Testis (tissue), 2 donors: ENCODE measurements at regions not wholly inside any gene's neighbourhood (a gene's known extent, or its start where the extent isn't known, plus 50 kb on each side); places are given as distances from the start of the nearest gene placed in this dataset.

Experiments
- DNase-seq: peaks from one replicate; pipeline ENCODE4 v3.0.0-alpha.2; 2019
- H3K27ac ChIP-seq, 2 donors: fragments of 200-600 bp; sonication (generic); one replicate each; pipeline ENCODE4 v1.5.1; 2019
- H3K27me3 ChIP-seq: fragments of 200-600 bp; sonication (generic); one replicate; pipeline ENCODE4 v1.5.1; 2019
- H3K36me3 ChIP-seq: fragments of 200-600 bp; sonication (generic); one replicate; pipeline ENCODE4 v1.5.1; 2017; ENCODE audit warnings: low read depth; ENCODE audit errors: missing control alignments
- H3K4me1 ChIP-seq: fragments of 200-600 bp; sonication (generic); one replicate; pipeline ENCODE4 v1.5.1; 2019
- H3K4me3 ChIP-seq, 2 donors: fragments of 200-600 bp; sonication (generic); one replicate each; pipeline ENCODE4 v1.5.1; 2017 to 2019
- H3K9me3 ChIP-seq: fragments of 200-600 bp; sonication (generic); one replicate; pipeline ENCODE4 v1.5.1; 2017
- POLR2A ChIP-seq: fragments of 450-650 bp; IDR thresholded peaks from one replicate; pipeline ENCODE4 v1.6.1; 2017; ENCODE audit warnings: antibody characterized with exemption, mild to moderate bottlenecking, moderate library complexity
- WGBS, 2 donors: methylation state at CpG; one replicate each; pipeline ENCODE4 v1.1.5; 2018; 5-methylcytosine and 5-hydroxymethylcytosine counted together
- intact Hi-C: fragments of 100-400 bp; cut with DNase I; formaldehyde crosslinking; loops from one replicate; pipeline ENCODE4 v1.15.1; 2023; ENCODE audit warnings: low total_unique reads
- TF ChIP-seq, protein P1 (sequence below), 3 experiments: fragments of 450-650 bp in 2 of 3; fragments of 200-600 bp in 1 of 3; sonication (generic) in 1 of 3; IDR thresholded peaks; one replicate each; pipeline ENCODE4 v1.5.1; 2016 to 2019; ENCODE audit warnings: antibody characterized with exemption in 3 of 3, mild to moderate bottlenecking in 2 of 3, moderate library complexity in 1 of 3

DNA sequence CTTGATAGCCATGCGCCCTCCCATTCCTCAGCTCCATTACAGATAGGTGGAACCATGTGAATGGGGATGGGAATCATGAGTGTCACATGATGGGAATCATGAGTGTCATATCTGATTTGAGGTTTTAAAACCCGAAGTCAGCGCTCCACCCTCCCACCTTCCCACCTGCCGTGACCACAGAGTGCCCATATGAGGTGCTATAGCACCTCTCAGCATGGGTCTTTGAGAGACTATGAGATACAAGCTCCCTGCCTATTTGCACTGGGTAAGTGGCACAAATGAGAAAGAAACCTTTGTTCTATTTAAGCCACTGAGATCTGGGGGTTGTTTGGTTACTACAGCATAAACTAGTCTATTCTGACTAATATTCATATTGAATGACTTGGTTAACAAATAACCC is 78.5 kb upstream of the PTPRM start:
- H3K4me1 ChIP-seq = no peaks in the 10 kb centered on the region
- 82 to 85% methylated on average over 4 of the region's 4 CpGs for WGBS, 2 donors
- H3K27ac ChIP-seq = no peak overlapping the region
- TF ChIP-seq, protein P1, sequence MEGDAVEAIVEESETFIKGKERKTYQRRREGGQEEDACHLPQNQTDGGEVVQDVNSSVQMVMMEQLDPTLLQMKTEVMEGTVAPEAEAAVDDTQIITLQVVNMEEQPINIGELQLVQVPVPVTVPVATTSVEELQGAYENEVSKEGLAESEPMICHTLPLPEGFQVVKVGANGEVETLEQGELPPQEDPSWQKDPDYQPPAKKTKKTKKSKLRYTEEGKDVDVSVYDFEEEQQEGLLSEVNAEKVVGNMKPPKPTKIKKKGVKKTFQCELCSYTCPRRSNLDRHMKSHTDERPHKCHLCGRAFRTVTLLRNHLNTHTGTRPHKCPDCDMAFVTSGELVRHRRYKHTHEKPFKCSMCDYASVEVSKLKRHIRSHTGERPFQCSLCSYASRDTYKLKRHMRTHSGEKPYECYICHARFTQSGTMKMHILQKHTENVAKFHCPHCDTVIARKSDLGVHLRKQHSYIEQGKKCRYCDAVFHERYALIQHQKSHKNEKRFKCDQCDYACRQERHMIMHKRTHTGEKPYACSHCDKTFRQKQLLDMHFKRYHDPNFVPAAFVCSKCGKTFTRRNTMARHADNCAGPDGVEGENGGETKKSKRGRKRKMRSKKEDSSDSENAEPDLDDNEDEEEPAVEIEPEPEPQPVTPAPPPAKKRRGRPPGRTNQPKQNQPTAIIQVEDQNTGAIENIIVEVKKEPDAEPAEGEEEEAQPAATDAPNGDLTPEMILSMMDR (IDR thresholded peaks at IDR 0.05) = no peak
- no peak for TF ChIP-seq POLR2A
- DNase-seq = no peak
- intact Hi-C loops = no loop called here
- H3K4me3 ChIP-seq = no peak overlapping the region
- no peaks in the 10 kb centered on the region for H3K9me3 ChIP-seq
- H3K36me3 ChIP-seq = no peaks in the 10 kb centered on the region
- H3K27me3 ChIP-seq = no peaks in the 10 kb centered on the region

DNA sequence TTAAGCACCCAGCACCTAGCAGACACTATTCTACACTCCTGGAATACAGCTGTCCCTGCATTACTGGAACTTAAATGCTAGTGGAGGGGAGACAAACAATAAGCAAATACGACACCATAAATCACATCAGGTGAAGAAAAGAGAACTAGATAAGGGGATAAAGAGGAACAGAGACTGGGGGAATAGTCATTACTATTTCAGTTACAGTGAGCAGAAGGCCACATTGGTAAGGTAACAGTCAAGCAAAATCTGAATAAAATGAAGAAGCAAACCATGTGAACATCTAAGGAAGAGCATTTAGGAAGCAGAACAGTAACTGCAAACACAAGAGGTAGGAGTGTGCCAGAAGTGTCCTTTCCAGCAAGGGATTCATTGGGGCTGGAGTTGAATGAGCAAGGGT is 77.0 kb upstream of the PTPRM start:
- Histone ChIP-seq H3K27ac (no peak overlapping the region), H3K9me3 (no peaks in the 10 kb centered on the region), H3K36me3 (no peaks in the 10 kb centered on the region), H3K27me3 (no peaks in the 10 kb centered on the region), H3K4me3 (no peak overlapping the region), H3K4me1 (no peaks in the 10 kb centered on the region)
- WGBS, 2 donors = 84 to 86% methylated on average over 1 of the region's 1 CpG
- DNase-seq = no peak
- no peak for TF ChIP-seq POLR2A
- TF ChIP-seq, protein P1 (IDR thresholded peaks at IDR 0.05) = no peak
- intact Hi-C loops = no loop called here

DNA sequence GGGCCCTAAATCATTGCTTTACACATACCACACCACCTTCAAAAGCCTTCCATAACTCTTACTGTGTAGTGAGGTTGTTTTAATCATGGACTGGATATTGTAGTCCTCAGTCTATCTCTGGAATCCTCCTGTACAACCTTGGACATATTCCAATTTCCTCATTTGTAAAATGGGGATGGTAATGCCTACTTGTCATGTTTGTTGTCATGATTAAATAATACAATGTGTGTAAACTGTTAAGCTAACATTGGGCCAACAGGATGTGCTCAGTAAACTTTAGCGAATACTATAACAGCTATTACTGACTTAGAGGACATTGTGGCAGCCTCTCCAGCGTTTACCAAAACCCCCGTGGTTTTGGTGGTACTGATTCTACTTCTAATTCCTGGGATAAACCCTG is 74.7 kb upstream of the PTPRM start:
- no peaks in the 10 kb centered on the region for H3K9me3 ChIP-seq
- H3K4me3 ChIP-seq = no peak overlapping the region
- intact Hi-C loops = no loop called here
- H3K27me3 ChIP-seq = no peaks in the 10 kb centered on the region
- H3K36me3 ChIP-seq = no peaks in the 10 kb centered on the region
- WGBS, 2 donors = 74 to 79% methylated on average over 3 of the region's 3 CpGs
- DNase-seq = no peak
- H3K27ac ChIP-seq = no peak overlapping the region
- no peaks in the 10 kb centered on the region for H3K4me1 ChIP-seq
- TF ChIP-seq, protein P1 (IDR thresholded peaks at IDR 0.05) = no peak
- TF ChIP-seq POLR2A = no peak

DNA sequence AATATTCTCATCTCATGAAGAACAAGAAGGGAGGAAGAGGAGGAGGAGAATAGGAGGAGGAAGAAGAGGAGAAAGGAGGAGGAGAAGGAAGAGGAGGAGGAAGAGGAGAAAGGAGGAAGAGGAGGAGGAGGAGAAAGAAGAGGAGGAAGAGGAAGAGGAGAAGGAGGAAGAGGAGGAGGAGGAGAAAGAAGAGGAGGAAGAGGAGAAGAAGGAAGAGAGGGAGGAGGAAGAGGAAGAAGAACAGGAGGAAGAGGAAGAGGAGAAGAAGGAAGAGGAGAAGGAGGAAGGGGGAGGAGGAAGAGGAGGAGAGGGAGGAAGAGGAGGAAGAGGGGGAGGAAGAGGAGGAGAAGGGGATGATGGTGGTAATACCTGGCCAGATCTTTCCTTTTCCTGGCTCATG is 70.0 kb upstream of the PTPRM start:
- Histone ChIP-seq H3K4me1 (no peaks in the 10 kb centered on the region), H3K36me3 (no peaks in the 10 kb centered on the region), H3K9me3 (no peaks in the 10 kb centered on the region), H3K27me3 (no peaks in the 10 kb centered on the region), H3K27ac (no peak overlapping the region), H3K4me3 (no peak overlapping the region)
- DNase-seq = no peak
- TF ChIP-seq, protein P1 (IDR thresholded peaks at IDR 0.05) = no peak
- intact Hi-C loops = no loop called here

DNA sequence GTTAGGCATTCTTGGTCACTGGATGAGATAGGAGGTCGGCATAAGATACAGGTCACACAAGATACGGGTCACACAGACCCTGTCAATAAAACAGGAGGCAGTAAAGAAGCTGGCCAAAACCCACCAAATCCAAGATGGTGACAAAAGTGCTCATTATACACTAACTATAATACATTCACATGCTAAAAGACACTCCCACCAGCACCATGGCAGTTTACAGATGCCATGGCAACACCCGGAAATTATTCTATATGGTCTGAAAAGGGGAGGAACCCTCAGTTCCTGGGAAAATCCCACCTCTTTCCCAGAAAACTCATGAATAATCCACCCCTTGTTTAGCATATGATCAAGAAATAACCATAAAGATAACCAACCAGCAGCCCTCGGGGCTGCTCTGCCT is 56.0 kb upstream of the PTPRM start:
- DNase-seq = no peak
- WGBS, 2 donors = 93% methylated on average over 4 of the region's 4 CpGs
- intact Hi-C loops = no loop called here
- H3K27ac ChIP-seq = no peak overlapping the region
- no peak overlapping the region for H3K4me3 ChIP-seq
- no peaks in the 10 kb centered on the region for H3K36me3 ChIP-seq
- H3K4me1 ChIP-seq = no peaks in the 10 kb centered on the region
- TF ChIP-seq, protein P1 (IDR thresholded peaks at IDR 0.05) = no peak
- TF ChIP-seq POLR2A = no peak
- no peaks in the 10 kb centered on the region for H3K9me3 ChIP-seq
- no peaks in the 10 kb centered on the region for H3K27me3 ChIP-seq
